GM21367 (cell line): ENCODE measurements at regions not wholly inside any gene's neighbourhood (a gene's known extent, or its start where the extent isn't known, plus 50 kb on each side); places are given as distances from the start of the nearest gene placed in this dataset.
"Not testable (repeated sequence)": the region's sequence is repeated elsewhere in the genome, so short reads cannot be mapped to it uniquely, and the experiment has no call there.

Experiments used
- ATAC-seq: cut with Tn5 transposase; IDR thresholded peaks from one replicate; pipeline ENCODE4 v1.9.1; 2021; ENCODE audit not compliant: unreplicated experiment

DNA sequence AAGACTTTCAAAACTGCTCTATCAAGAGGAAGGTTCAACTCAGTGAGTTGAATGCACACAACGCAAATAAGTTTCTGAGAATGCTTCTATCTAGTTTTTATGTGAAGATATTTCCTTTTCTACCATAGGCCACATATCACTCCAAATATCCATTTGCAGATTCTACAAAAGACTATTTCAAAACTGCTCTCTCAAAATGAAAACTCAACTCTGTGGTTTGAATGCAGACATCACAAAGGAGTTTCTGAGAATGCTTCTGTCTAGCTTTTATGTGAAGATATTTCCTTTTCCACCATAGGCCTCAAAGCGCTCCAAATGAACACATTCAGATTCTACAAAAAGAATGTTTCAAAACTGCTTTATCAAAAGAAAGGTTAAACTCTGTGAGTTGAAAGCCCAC, 1093.1 kb upstream of the DEFB115 start:
- ATAC-seq: not testable (repeated sequence)

- ATAC-seq: no peak
Measured at GRCh38 chr20:30167540-30167939, 1089.9 kb upstream of the DEFB115 start.

- ATAC-seq: no peak
Measured at GRCh38 chr20:30168025-30168799, 1089.3 kb upstream of the DEFB115 start.

DNA sequence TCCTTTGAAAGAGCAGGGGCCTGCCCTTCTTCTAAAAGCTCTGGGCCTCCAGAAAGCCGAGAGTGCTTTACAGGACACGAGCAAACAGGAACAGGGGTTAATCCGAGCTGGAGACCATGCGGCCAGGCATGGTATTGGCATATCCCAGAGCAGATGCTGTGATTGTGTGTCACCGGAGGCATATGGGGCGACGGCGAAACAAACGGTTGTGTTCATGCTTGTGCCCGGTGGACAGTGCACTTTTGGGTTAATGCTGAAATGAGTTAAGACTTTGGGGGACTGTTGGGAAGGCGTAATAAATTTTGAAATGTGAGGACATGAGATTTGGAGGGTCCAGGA, 1088.7 kb upstream of the DEFB115 start:
- no peak for ATAC-seq

- no peak for ATAC-seq
Measured at GRCh38 chr20:30175681-30176080, 1081.8 kb upstream of the DEFB115 start.

DNA sequence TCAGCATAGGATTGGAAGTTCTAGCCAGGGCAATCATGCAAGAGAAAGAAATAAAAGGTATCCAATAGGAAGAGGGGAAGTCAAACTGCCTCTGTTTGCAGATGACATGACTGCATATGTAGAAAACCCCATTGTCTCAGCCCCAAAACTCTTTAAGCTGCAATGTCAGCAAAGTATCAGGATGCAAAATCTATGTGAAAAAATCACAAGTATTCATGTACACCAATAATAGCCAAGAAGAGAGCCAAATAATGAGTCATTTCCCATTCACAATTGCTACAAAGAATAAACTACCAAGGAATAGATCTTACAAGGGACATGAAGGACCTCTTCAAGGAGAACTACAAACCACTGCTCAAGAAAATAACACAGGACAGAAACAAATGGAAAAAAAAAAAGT, 1074.3 kb upstream of the DEFB115 start:
- ATAC-seq: not testable (repeated sequence)

GRCh38 chr20:30191785-30192184, 1065.7 kb upstream of the DEFB115 start:
- not testable (repeated sequence) for ATAC-seq

DNA sequence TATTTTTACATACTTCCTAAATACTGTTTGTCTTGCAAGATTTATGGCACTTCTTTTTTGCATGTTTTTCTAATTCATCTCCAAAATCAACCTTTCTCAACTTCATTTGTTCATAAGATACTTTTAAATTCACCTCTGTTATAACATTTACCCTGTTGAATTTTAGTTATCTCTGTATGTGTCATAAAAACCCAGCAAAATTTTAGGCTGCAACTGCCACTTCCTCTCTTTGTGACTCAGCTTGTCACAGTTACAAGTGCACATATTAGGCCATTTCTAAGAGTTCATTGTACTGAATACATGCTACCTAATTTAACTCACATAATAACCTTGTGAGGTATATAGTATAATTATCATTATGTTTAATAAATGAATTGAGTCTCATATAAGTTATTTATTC, 1023.0 kb upstream of the DEFB115 start:
- not testable (repeated sequence) for ATAC-seq

- ATAC-seq: not testable (repeated sequence)
Measured at GRCh38 chr20:30275073-30275472, 982.4 kb upstream of the DEFB115 start.

DNA sequence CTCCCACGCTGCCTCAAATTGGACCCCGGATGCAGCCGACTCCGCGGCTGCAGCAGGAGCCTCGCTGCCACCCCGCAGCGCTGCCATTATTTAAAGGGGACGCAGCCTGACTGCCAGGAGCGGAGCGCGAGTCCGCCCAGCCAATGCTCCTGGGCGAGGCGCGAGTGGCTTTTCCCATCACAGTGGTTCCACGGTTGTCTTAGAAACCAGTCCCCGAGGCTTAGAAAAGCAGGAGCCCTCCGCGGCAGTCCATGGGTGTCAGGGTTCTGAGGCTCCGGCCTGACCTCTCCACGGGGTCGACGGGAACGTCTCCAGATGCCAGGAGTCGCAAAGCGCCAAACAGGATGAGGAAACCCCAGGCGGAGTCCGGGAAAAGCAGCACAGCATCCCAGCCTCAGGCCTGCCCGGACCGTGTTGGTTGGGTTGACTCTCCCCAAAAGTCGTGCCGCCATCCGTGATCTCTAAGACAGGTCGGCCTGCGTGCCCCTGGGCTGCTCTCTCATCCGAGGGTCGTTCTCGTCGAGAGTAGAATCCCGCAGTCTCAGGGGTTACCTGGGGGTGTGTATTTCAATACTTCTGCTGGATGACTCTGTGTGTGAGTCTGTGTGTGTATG, 975.8 kb upstream of the DEFB115 start:
- ATAC-seq: no peak

DNA sequence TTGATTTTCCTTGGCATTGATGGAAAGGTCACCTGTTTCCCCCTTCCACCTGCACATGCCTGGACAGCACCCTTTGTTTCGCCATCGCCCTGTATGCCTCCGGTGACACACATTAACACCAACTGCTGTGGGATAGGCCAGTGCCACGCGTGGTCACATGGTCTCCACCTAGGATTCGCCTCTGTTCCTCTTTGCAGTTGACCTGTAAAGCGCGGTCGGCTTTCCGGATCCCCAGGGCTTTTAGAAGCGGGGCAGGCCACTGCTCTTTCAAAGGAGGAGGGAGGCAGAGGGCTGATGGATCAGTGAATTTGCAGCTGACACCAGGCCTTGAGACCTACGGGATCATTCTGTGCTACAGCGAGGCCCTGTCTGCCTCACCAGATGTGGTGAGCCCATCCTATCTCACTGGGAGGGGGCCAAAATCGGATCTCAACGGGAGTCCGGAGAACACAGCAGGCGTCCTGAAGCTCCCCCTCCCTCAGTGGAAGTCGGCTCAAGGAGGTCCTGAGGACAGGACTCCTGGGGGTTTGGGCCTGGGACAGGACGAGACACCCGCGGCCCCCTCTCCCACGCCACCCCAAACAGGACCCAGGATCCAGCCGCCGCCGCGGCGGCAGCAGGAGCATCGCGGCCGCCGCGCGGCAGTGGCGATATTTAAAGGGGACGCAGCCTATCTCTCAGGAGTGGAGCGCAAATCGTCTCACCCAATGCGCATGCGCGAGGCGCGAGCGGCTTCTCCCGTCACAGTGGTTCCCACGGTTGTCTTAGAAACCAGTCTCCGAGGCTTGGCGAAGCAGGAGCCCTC, 973.8 kb upstream of the DEFB115 start:
- not testable (repeated sequence) for ATAC-seq

DNA sequence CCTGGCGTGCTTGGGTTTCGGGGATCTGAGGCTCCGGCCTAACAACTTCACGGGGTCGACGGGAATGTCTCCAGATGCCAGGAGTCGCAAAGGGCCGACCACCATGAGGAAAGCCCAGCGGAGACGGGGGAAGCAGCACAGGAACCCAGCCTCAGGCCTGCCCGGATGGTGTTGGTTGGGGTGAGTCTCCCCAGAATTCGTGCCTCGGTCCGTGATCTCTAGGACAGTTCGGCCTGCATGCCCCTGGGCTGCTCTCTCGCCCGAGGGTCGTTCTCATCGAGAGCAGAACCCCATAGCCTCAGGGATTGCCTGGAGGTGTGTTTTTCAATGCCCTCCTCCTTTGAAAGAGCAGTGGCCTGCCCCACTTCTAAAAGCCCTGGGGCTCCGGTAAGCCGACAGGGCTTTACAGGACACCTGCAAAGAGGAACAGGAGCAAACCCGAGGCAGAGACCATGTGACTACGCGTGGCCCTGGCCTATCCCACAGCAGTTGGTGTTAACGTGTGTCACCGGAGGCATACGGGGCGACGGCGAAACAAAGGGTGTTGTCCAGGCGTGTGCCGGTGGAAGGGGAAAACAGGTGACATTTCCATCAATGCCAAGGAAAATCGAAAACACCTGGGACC, 973.1 kb upstream of the DEFB115 start:
- no peak for ATAC-seq

DNA sequence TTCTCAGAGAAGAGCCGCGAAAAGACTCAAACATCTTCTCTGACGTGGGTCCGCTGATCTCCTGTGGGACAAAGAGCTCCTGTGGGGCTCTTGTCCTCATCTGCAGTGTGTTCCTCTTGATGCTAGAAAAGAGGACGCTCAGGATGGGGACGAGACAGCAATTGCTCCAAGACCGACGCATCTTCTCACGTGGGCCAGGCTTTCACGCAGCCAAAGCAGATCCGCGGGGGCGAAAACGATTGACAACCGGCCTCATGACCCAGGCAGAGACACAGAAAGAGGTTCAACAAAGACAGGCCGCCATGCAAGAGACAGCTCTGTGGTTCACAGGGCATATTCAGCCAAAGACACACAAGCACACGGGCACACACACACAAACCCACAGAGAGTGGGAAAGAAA, 971.8 kb upstream of the DEFB115 start:
- ATAC-seq: no peak

DNA sequence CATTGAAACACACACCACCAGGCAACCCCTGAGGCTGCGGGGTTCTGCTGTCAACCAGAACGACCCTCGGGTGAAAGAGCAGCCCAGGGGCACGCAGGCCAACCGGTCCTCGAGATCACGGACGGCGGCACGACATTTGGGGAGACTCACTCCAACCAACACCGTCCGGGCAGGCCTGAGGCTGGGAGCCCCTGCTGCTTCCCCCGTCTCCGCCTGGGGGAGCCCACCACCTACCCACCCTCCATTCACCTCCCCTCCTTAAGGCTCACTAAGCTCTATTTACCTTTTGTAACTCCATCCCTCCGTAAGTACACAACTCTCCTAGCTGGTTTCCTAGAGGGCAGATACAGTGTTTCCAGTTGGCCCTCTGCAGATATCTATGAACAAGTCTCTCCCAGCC, 971.3 kb upstream of the DEFB115 start:
- ATAC-seq: no peak

- not testable (repeated sequence) for ATAC-seq
Measured at GRCh38 chr20:30287459-30287858, 970.0 kb upstream of the DEFB115 start.

- no peak for ATAC-seq
Measured at GRCh38 chr20:30288346-30288745, 969.1 kb upstream of the DEFB115 start.

- not testable (repeated sequence) for ATAC-seq
Measured at GRCh38 chr20:30289049-30289448, 968.4 kb upstream of the DEFB115 start.

DNA sequence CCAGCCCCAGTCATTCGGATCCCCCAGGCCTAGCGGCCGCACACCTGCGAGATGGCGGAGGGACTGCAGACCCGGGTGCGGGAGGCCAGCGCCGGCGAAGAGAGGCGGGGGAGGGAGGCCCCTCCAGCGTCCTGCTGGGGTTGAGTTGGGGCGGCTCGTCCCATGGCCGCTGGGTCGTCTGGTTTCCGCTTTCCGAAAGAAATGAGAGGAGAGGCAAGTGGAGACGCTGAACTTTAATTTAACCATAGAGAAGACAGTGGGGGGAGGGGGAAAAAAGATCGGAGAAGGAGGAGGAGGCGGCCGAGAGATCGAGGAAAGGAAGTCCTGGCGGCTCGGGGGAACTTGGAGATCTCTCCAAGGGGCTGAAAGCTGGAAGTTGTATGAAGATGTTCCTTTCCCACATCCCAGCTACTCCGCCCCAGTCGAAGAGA, 967.7 kb upstream of the DEFB115 start:
- ATAC-seq: not testable (repeated sequence)

DNA sequence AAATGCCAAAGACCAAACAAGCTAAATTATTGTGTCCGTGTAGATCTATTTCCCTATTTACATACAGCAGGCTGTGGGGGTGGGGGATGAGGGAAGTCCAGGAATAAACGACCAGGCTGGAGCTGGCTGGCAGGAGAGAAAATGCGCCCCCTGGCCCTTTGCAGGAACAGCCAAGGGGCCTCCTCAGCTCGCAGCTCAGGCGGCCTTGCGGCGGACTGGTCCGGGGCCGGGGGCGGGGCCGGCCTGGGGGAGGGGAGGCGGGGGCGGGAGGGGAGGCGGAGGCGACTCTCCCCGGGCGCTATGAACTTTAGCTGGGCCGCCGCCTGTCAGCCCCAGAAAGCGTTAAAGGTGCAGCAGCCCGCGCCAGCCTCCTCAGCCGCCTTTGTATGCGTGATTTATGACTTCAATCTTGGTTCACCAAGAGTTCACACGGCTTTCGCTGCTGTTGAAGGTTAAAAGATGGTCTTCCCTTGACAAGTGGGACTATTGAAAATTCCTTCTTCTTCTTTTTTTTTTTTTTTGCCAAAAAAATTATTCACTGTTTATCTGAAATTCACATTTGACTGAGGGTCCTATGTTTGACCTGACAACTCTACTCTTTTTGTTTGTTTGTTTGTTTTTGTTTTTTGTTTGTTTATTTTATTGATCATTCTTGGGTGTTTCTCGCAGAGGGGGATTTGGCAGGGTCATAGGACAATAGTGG, 967.0 kb upstream of the DEFB115 start:
- peak; percentile 44 for ATAC-seq

DNA sequence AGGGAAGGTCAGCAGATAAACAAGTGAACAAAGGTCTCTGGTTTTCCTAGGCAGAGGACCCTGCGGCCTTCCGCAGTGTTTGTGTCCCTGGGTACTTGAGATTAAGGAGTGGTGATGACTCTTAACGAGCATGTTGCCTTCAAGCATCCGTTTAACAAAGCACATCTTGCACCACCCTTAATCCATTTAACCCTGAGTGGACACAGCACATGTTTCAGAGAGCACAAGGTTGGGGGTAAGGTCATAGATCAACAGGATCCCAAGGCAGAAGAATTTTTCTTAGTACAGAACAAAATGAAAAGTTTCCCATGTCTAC, 966.4 kb upstream of the DEFB115 start:
- ATAC-seq: not testable (repeated sequence)

DNA sequence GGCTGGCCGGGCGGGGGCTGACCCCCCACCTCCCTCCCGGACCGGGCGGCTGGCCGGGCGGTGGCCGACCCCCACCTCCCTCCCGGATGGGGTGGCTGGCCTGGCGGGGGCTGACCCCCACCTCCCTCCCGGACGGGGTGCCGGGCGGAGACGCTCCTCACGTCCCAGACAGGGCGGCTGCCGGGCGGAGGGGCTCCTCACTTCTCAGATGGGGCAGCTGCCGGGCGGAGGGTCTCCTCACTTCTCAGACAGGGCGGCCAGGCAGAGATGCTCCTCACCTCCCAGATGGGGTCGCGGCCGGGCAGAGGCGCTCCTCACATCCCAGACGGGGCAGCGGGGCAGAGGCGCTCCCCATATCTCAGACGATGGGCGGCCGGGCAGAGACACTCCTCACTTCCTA, 965.8 kb upstream of the DEFB115 start:
- ATAC-seq: not testable (repeated sequence)
